OCI-LY3 (cell line): ENCODE measurements at regions not wholly inside any gene's neighbourhood (a gene's known extent, or its start where the extent isn't known, plus 50 kb on each side); places are given as distances from the start of the nearest gene placed in this dataset.
"Not testable (repeated sequence)": the region's sequence is repeated elsewhere in the genome, so short reads cannot be mapped to it uniquely, and the experiment has no call there.

Experiments
- H2AFZ ChIP-seq: fragments of 200-600, 300-600 bp; shearing (Covaris generic); 2 replicates; pipeline ENCODE4 v1.6.0; 2014; ENCODE audit warnings: antibody characterized with exemption, low read depth, low read length
- H3K27ac ChIP-seq: fragments of 200-600, 300-600 bp; sonication (generic); 2 replicates; pipeline ENCODE4 v1.5.1; 2014; ENCODE audit warnings: mild to moderate bottlenecking, low read length, moderate library complexity, mixed read lengths
- H3K27me3 ChIP-seq: fragments of 200-600, 300-600 bp; sonication (generic); 2 replicates; pipeline ENCODE4 v1.6.1; 2014; ENCODE audit warnings: low read depth, low read length, mixed read lengths
- H3K36me3 ChIP-seq: fragments of 200-600, 300-600 bp; sonication (generic); replicated peaks from 2 replicates; pipeline ENCODE3; 2014; ENCODE audit warnings: low read depth, low read length, mixed read lengths
- H3K4me1 ChIP-seq: fragments of 300-600, 200-600 bp; sonication (generic); 2 replicates; pipeline ENCODE4 v1.6.1; 2014; ENCODE audit warnings: low read length, mixed read lengths
- H3K4me2 ChIP-seq: fragments of 200-600, 300-600 bp; sonication (generic); 2 replicates; pipeline ENCODE4 v1.6.1; 2014; ENCODE audit warnings: low read length, mixed read lengths
- H3K4me3 ChIP-seq: fragments of 300-600, 200-600 bp; sonication (generic); 2 replicates; pipeline ENCODE4 v1.5.1; 2014; ENCODE audit warnings: antibody characterized with exemption, mild to moderate bottlenecking, low read length, moderate library complexity
- H3K79me2 ChIP-seq: fragments of 300-600, 200-600 bp; shearing (Covaris generic); 2 replicates; pipeline ENCODE4 v1.6.1; 2014; ENCODE audit warnings: mild to moderate bottlenecking, low read length, mixed read lengths
- H3K9ac ChIP-seq: fragments of 300-600, 200-600 bp; shearing (Covaris generic); 2 replicates; pipeline ENCODE4 v1.6.0; 2014; ENCODE audit warnings: mild to moderate bottlenecking, low read length, moderate library complexity
- H3K9me3 ChIP-seq: fragments of 200-600, 300-600 bp; shearing (Covaris generic); 2 replicates; pipeline ENCODE4 v1.6.1; 2014; ENCODE audit warnings: low read length, mixed read lengths; ENCODE audit not compliant: insufficient read depth
- H4K20me1 ChIP-seq: fragments of 200-600, 300-600 bp; sonication (generic); 2 replicates; pipeline ENCODE4 v1.6.1; 2016; ENCODE audit warnings: low read length, mixed read lengths; ENCODE audit not compliant: insufficient read depth
- EZH2phosphoT487 ChIP-seq: fragments of 200-600 bp; shearing (Covaris generic); IDR thresholded peaks from 2 replicates; pipeline ENCODE4 v1.6.1; 2018; ENCODE audit warnings: antibody characterized with exemption, mixed run types, low read depth
- TF ChIP-seq, protein P1 (sequence below): fragments of 200-600, 300-600 bp; sonication (generic); IDR thresholded peaks from 2 replicates; pipeline ENCODE4 v1.5.1; 2014; ENCODE audit warnings: antibody characterized with exemption, low read length, low read depth

DNA sequence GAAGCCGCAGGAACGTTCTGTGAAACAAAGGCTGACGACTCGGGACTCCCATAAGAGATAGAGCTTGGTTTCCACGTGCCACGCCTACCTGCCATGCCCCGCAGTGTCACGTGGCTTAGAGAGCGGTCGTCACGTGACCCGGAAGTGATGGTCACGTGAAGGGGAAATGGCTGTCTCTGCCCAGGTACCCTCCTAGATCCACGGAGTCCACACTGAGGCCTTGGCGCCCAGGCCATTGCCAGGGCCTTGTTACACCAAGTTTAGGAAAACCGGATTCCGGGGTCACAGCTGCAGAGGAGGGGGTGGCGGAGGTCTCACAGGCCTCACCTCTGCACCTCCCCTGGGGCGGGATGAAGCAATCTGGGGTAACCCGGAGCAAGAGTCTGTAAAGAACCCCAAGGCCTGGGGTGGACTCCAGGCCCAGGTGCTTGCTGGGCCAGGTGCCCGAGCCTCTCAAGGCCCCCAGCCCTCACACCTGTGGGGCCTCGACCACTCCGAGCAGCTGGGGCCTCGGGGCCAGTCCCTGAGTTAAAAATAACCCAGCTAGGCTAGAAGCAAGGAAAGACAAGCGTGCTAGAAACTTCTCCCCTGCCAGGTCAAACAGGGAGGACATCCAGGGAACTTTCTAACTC lies 113.5 kb upstream of the ZNF236 start:
- Histone ChIP-seq H3K79me2 (no peaks in the 10 kb centered on the region), H3K4me3 (no peak overlapping the region), H3K27ac (no peak overlapping the region), H3K9ac (no peak overlapping the region), H3K36me3 (no peaks in the 10 kb centered on the region), H3K9me3 (no peaks in the 10 kb centered on the region), H4K20me1 (no peaks in the 10 kb centered on the region), H3K4me1 (no peaks in the 10 kb centered on the region), H2AFZ (peak overlapping the region; percentile 78), H3K4me2 (no peak overlapping the region), H3K27me3 (0 out of 2 replicates have a peak, but pooled peaks cover 2% of the 10 kb centered on the region)
- TF ChIP-seq, protein P1, sequence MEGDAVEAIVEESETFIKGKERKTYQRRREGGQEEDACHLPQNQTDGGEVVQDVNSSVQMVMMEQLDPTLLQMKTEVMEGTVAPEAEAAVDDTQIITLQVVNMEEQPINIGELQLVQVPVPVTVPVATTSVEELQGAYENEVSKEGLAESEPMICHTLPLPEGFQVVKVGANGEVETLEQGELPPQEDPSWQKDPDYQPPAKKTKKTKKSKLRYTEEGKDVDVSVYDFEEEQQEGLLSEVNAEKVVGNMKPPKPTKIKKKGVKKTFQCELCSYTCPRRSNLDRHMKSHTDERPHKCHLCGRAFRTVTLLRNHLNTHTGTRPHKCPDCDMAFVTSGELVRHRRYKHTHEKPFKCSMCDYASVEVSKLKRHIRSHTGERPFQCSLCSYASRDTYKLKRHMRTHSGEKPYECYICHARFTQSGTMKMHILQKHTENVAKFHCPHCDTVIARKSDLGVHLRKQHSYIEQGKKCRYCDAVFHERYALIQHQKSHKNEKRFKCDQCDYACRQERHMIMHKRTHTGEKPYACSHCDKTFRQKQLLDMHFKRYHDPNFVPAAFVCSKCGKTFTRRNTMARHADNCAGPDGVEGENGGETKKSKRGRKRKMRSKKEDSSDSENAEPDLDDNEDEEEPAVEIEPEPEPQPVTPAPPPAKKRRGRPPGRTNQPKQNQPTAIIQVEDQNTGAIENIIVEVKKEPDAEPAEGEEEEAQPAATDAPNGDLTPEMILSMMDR = no peak
- no peak for TF ChIP-seq EZH2phosphoT487

DNA sequence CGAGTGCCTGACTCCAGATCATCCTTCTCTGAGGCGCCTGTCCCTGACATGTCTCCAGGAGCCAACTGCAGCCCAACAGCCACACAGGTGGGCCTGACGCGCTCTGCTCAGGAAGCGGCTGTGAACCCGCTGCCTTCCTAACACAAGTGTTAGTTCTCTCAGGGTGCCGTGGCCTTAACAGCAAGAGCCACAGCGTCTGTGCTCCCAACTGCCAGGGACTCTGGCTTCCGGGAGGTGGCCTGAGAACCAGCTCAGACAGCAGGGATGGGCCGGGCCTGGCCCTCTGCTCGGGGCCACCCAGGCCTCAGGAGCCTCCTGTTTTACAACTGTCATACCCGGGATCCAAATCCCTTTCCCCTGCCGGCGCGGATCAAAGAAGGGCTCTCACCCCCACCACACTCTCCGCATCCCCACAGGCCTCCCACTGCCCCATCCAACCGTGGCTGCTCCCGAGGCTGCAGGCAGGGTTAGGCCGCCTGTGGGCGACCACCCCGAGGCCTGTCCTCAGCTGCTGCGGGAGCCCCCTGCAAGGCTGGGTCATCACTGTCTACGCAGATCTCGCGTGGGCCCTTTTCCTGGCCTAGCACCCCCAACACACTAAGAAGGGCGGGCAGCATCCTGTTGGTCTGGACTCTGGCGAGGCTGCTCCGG lies 114.2 kb upstream of the ZNF236 start:
- Histone ChIP-seq H3K9ac (no peak overlapping the region), H3K4me3 (no peak overlapping the region), H3K79me2 (no peaks in the 10 kb centered on the region), H3K4me1 (no peaks in the 10 kb centered on the region), H3K27me3 (0 out of 2 replicates have a peak, but pooled peaks cover 2% of the 10 kb centered on the region), H2AFZ (no peak overlapping the region), H3K27ac (no peak overlapping the region), H3K9me3 (no peaks in the 10 kb centered on the region), H3K36me3 (no peaks in the 10 kb centered on the region), H3K4me2 (no peak overlapping the region), H4K20me1 (no peaks in the 10 kb centered on the region)
- TF ChIP-seq, protein P1 = no peak
- TF ChIP-seq EZH2phosphoT487 = no peak

DNA sequence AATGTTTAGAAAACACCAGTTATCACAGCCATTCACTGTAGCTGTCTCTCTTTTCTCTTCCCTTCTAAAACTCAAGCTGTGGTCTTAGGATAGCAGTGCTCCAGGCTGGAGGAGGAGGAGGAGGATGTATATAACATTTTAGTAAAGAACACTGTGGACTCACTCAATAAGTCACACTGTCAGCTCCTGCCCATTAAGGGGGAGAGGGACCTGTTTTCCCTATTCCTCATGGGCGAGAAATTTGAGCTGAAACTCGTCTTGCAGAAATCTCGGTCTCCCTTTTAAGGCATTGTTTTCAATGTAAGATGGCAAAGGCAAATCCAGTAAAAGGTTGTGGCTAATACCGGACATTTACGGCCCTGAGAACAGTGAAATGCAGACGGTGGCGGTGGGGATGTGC lies 114.8 kb upstream of the ZNF236 start:
- H3K4me3 ChIP-seq = no peak overlapping the region
- no peak overlapping the region for H2AFZ ChIP-seq
- H3K9me3 ChIP-seq = no peaks in the 10 kb centered on the region
- H3K27me3 ChIP-seq = 0 out of 2 replicates have a peak, but pooled peaks cover 2% of the 10 kb centered on the region
- no peaks in the 10 kb centered on the region for H4K20me1 ChIP-seq
- TF ChIP-seq EZH2phosphoT487 = no peak
- TF ChIP-seq, protein P1 = no peak
- no peaks in the 10 kb centered on the region for H3K4me1 ChIP-seq
- no peaks in the 10 kb centered on the region for H3K36me3 ChIP-seq
- H3K9ac ChIP-seq = no peak overlapping the region
- no peak overlapping the region for H3K4me2 ChIP-seq
- no peaks in the 10 kb centered on the region for H3K79me2 ChIP-seq
- H3K27ac ChIP-seq = no peak overlapping the region

DNA sequence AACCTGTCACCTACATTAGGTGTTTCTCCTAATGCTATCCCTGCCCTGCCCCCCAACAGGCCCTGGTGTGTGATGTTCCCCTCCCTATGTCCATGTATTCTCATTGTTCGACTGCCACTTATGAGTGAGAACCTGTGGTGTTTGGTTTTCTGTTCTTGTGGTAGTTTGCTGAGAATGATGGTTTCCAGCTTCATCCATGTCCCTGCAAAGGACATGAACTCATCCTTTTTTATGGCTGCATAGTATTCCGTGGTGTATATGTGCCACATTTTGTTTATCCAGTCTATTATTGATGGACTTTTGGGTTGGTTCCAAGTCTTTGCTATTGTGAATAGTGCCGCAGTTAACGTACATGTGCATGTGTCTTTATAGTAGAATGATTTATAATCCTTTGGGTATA lies 117.8 kb upstream of the ZNF236 start:
- H4K20me1 ChIP-seq, H3K27ac ChIP-seq, H3K4me2 ChIP-seq, H3K27me3 ChIP-seq, H3K79me2 ChIP-seq, H2AFZ ChIP-seq, H3K9me3 ChIP-seq, H3K9ac ChIP-seq, H3K4me3 ChIP-seq, H3K4me1 ChIP-seq, H3K36me3 ChIP-seq: not testable (repeated sequence)
